Natural killer cell treated with Interleukin-12 subunit alpha and Interleukin-12 subunit beta and Interleukin-15 and Interleukin-18, amount 100 ng/mL, for 72 hours (primary cell): ENCODE measurements at regions not wholly inside any gene's neighbourhood (a gene's known extent, or its start where the extent isn't known, plus 50 kb on each side); places are given as distances from the start of the nearest gene placed in this dataset.

ENCODE experiments used
- ATAC-seq, 2 donors: fragments of 150-1000 bp; cut with Tn5 transposase in 1 of 2; sonication (Bioruptor Pico), chemical (Tn5 transposase) in 1 of 2; 2 replicates each; pipeline ENCODE4 v1.10.0; 2021
- DNase-seq: peaks from one replicate; pipeline ENCODE4 v3.0.0; 2022; ENCODE audit warnings: low spot score
- H3K27ac Mint-ChIP-seq, 2 donors: 1 replicate in 1 of 2; 2 replicates in 1 of 2; pipeline ENCODE4 v1.8.0; 2022; ENCODE audit warnings: mixed read lengths in 2 of 2, mild to moderate bottlenecking in 1 of 2, moderate library complexity in 1 of 2
- H3K27me3 Mint-ChIP-seq, 2 donors: 1 replicate in 1 of 2; 2 replicates in 1 of 2; pipeline ENCODE4 v1.8.0; 2022; ENCODE audit warnings: mixed read lengths in 2 of 2
- H3K36me3 Mint-ChIP-seq: one replicate; pipeline ENCODE4 v1.8.0; 2022; ENCODE audit warnings: mixed read lengths
- H3K4me1 Mint-ChIP-seq, 2 donors: 1 replicate in 1 of 2; 2 replicates in 1 of 2; pipeline ENCODE4 v1.8.0; 2022; ENCODE audit warnings: low read depth in 2 of 2, mixed read lengths in 2 of 2, mild to moderate bottlenecking in 1 of 2
- H3K4me3 Mint-ChIP-seq: one replicate; pipeline ENCODE4 v1.8.0; 2022; ENCODE audit warnings: mixed read lengths
- H3K9me3 Mint-ChIP-seq: 2 replicates; pipeline ENCODE4 v1.8.0; 2022; ENCODE audit warnings: mixed read lengths

GRCh38 chr17:79473876-79474440 lies 136.9 kb downstream of the RBFOX3 start:
- no peak for DNase-seq
- H3K27me3 Mint-ChIP-seq = peaks cover 18 to 22% of the 10 kb centered on the region in 2 donors
- H3K9me3 Mint-ChIP-seq = no peaks in the 10 kb centered on the region
- no peak overlapping the region for H3K27ac Mint-ChIP-seq
- H3K4me1 Mint-ChIP-seq = no peaks in the 10 kb centered on the region
- H3K36me3 Mint-ChIP-seq = no peaks in the 10 kb centered on the region
- H3K4me3 Mint-ChIP-seq = no peak overlapping the region
- no peak for ATAC-seq

- Mint-ChIP-seq H3K4me3 (no peak overlapping the region), H3K36me3 (no peaks in the 10 kb centered on the region), H3K27me3 (peaks cover 18 to 22% of the 10 kb centered on the region in 2 donors), H3K4me1 (no peaks in the 10 kb centered on the region), H3K27ac (no peak overlapping the region), H3K9me3 (no peaks in the 10 kb centered on the region)
- DNase-seq (no peak), ATAC-seq (no peak)
Measured at GRCh38 chr17:79473111-79473875, 137.6 kb downstream of the RBFOX3 start.

- no peaks in the 10 kb centered on the region for H3K4me1 Mint-ChIP-seq
- no peak for DNase-seq
Measured at GRCh38 chr17:79470754-79471153, 140.1 kb downstream of the RBFOX3 start.

GRCh38 chr17:79469646-79470045 lies 141.2 kb downstream of the RBFOX3 start:
- no peaks in the 10 kb centered on the region for H3K4me1 Mint-ChIP-seq
- H3K9me3 Mint-ChIP-seq = no peaks in the 10 kb centered on the region
- H3K4me3 Mint-ChIP-seq = no peak overlapping the region
- no peak overlapping the region for H3K27ac Mint-ChIP-seq
- no peak for ATAC-seq
- H3K27me3 Mint-ChIP-seq = peaks cover 2 to 6% of the 10 kb centered on the region in 2 donors
- no peak for DNase-seq
- H3K36me3 Mint-ChIP-seq = no peaks in the 10 kb centered on the region

More at GRCh38 chr17:79470754-79471153, 140.1 kb downstream of the RBFOX3 start:
- H3K27me3 Mint-ChIP-seq = peaks cover 11 to 16% of the 10 kb centered on the region in 2 donors
- no peaks in the 10 kb centered on the region for H3K36me3 Mint-ChIP-seq
- ATAC-seq = no peak
- H3K4me3 Mint-ChIP-seq = no peak overlapping the region
- no peak overlapping the region for H3K27ac Mint-ChIP-seq
- H3K9me3 Mint-ChIP-seq = no peaks in the 10 kb centered on the region

GRCh38 chr17:79468183-79468944 lies 142.5 kb downstream of the RBFOX3 start:
- Mint-ChIP-seq H3K4me1 (no peaks in the 10 kb centered on the region), H3K27me3 (no peaks in the 10 kb centered on the region)

GRCh38 chr17:79466562-79467350 lies 144.1 kb downstream of the RBFOX3 start:
- H3K36me3 Mint-ChIP-seq = no peaks in the 10 kb centered on the region
- DNase-seq (no peak), ATAC-seq (no peak)
- H3K4me1 Mint-ChIP-seq = no peaks in the 10 kb centered on the region
- H3K27ac Mint-ChIP-seq = no peak overlapping the region
- H3K9me3 Mint-ChIP-seq = no peaks in the 10 kb centered on the region
- no peak overlapping the region for H3K4me3 Mint-ChIP-seq
- no peaks in the 10 kb centered on the region for H3K27me3 Mint-ChIP-seq

More at GRCh38 chr17:79468183-79468944, 142.5 kb downstream of the RBFOX3 start:
- no peak overlapping the region for H3K4me3 Mint-ChIP-seq
- no peaks in the 10 kb centered on the region for H3K9me3 Mint-ChIP-seq
- H3K27ac Mint-ChIP-seq = no peak overlapping the region
- DNase-seq = no peak
- no peaks in the 10 kb centered on the region for H3K36me3 Mint-ChIP-seq
- no peak for ATAC-seq

- Mint-ChIP-seq H3K36me3 (no peaks in the 10 kb centered on the region), H3K4me1 (no peaks in the 10 kb centered on the region), H3K27ac (no peak overlapping the region), H3K27me3 (no peaks in the 10 kb centered on the region), H3K4me3 (no peak overlapping the region), H3K9me3 (no peaks in the 10 kb centered on the region)
- DNase-seq (no peak), ATAC-seq (no peak)
Measured at GRCh38 chr17:79465681-79466025, 145.2 kb downstream of the RBFOX3 start.

GRCh38 chr17:79465011-79465680 lies 145.7 kb downstream of the RBFOX3 start:
- Mint-ChIP-seq H3K9me3 (no peaks in the 10 kb centered on the region), H3K4me3 (no peak overlapping the region), H3K36me3 (no peaks in the 10 kb centered on the region), H3K4me1 (no peaks in the 10 kb centered on the region), H3K27ac (no peak overlapping the region), H3K27me3 (no peaks in the 10 kb centered on the region)
- no peak for ATAC-seq
- DNase-seq = no peak

GRCh38 chr17:79464318-79465010 lies 146.4 kb downstream of the RBFOX3 start:
- H3K36me3 Mint-ChIP-seq = no peaks in the 10 kb centered on the region
- ATAC-seq = no peak
- no peak overlapping the region for H3K27ac Mint-ChIP-seq
- no peaks in the 10 kb centered on the region for H3K4me1 Mint-ChIP-seq
- no peak for DNase-seq
- H3K27me3 Mint-ChIP-seq = no peaks in the 10 kb centered on the region
- no peaks in the 10 kb centered on the region for H3K9me3 Mint-ChIP-seq
- no peak overlapping the region for H3K4me3 Mint-ChIP-seq

- Mint-ChIP-seq H3K4me3 (no peak overlapping the region), H3K27ac (no peak overlapping the region), H3K27me3 (peaks cover 0 to 3% of the 10 kb centered on the region in 2 donors), H3K4me1 (no peaks in the 10 kb centered on the region), H3K9me3 (no peaks in the 10 kb centered on the region), H3K36me3 (no peaks in the 10 kb centered on the region)
- DNase-seq (no peak), ATAC-seq (no peak)
Measured at GRCh38 chr17:79463421-79464317, 147.2 kb downstream of the RBFOX3 start.

- Mint-ChIP-seq H3K4me3 (no peak overlapping the region), H3K27me3 (peaks cover 0 to 8% of the 10 kb centered on the region in 2 donors), H3K36me3 (no peaks in the 10 kb centered on the region), H3K27ac (no peak overlapping the region), H3K4me1 (peaks cover 0 to 2% of the 10 kb centered on the region in 2 donors), H3K9me3 (no peaks in the 10 kb centered on the region)
- ATAC-seq (no peak), DNase-seq (no peak)
Measured at GRCh38 chr17:79461041-79461440, 149.8 kb downstream of the RBFOX3 start.

GRCh38 chr17:79459846-79460245 lies 151.0 kb downstream of the RBFOX3 start:
- Mint-ChIP-seq H3K4me1 (peaks cover 0 to 2% of the 10 kb centered on the region in 2 donors), H3K27ac (no peak overlapping the region), H3K9me3 (no peaks in the 10 kb centered on the region), H3K4me3 (no peak overlapping the region), H3K27me3 (peaks cover 0 to 8% of the 10 kb centered on the region in 2 donors), H3K36me3 (no peaks in the 10 kb centered on the region)
- ATAC-seq (no peak), DNase-seq (no peak)
